ENCODE measurements at regions not wholly inside any gene's neighbourhood (a gene's known extent, or its start where the extent isn't known, plus 50 kb on each side); places are given as distances from the start of the nearest gene placed in this dataset.

GRCh38 chr6:82298012-82298411 lies 50.5 kb upstream of the IBTK start:
- no peak overlapping the region for H2AFZ ChIP-seq (ENCODE audit: low read length)
- H3K79me2 ChIP-seq (ENCODE audit: insufficient read depth, low read length) = no peaks in the 10 kb centered on the region
- H3K36me3 ChIP-seq (ENCODE audit: insufficient read depth, low read length) = no peaks in the 10 kb centered on the region
- no peaks in the 10 kb centered on the region for H3K27me3 ChIP-seq (ENCODE audit: insufficient read depth, low read length)
- H3K4me1 ChIP-seq (ENCODE audit: insufficient read depth, low read length) = peaks cover 3% of the 10 kb centered on the region
- peak overlapping the region; percentile 40 for H3K4me2 ChIP-seq (ENCODE audit: insufficient read depth, low read length)
- no peak for TF ChIP-seq CTCF (IDR thresholded peaks at IDR 0.05; ENCODE audit: extremely low read depth, low read depth, low read length)
- H3K27ac ChIP-seq (ENCODE audit: low read depth, low read length) = no peak overlapping the region
- no peak overlapping the region for H3K4me3 ChIP-seq (ENCODE audit: insufficient read depth, low read length)
- H3K9me3 ChIP-seq (ENCODE audit: low read depth, low read length) = no peaks in the 10 kb centered on the region
- DNase-seq (ENCODE audit: insufficient read length, low spot score, missing footprints) = no peak
- H4K20me1 ChIP-seq (ENCODE audit: insufficient read depth, low read length) = no peaks in the 10 kb centered on the region

Measured in osteoblast (primary cell).